K562 (cell line): ENCODE measurements at regions not wholly inside any gene's neighbourhood (a gene's known extent, or its start where the extent isn't known, plus 50 kb on each side); places are given as distances from the start of the nearest gene placed in this dataset.

Experiments
- ATAC-seq: fragments of 200-7000 bp; cut with Tn5 transposase; 3 replicates; pipeline ENCODE4 v1.9.1; 2020; ENCODE audit warnings: moderate library complexity
- BruUV-seq: library from RNA; stranded (reverse); fragments of 400-500 nt; replicated peaks from 2 replicates; lab custom pipeline; 2021; lab: Mats Ljungman, UMichigan
- CTCF ChIA-PET: fragments of 300-600 bp; formaldehyde crosslinking; extraction: SDS; loops from one replicate; lab custom pipeline; 2021; ENCODE audit warnings: low intra/inter-chr PET ratio; lab: Yijun Ruan, JAX
- POLR2A ChIA-PET: fragments of 300-600, 350-650 bp; sonication (Branson Sonifier 250); formaldehyde crosslinking; extraction: SDS; loops from one replicate; lab custom pipeline; 2021; ENCODE audit warnings: antibody characterized with exemption, inconsistent platforms; lab: Yijun Ruan, JAX
- DNase-seq, 4 experiments: peaks; one replicate each; pipeline versions ENCODE4 v3.0.0 to v3.0.0-alpha.2; 2011 to 2018; ENCODE audit warnings: low spot score in 3 of 4, mixed read lengths in 3 of 4; ENCODE audit errors: extremely low read depth in 1 of 4
- FAIRE-seq: peaks from 2 replicates; lab custom pipeline; 2011; peaks lifted over from hg19 to GRCh38; lab: Jason Lieb, UNC
- H2AFZ ChIP-seq: 2 replicates; pipeline ENCODE4 v1.6.0; 2011; ENCODE audit warnings: low read depth, low read length, control low read depth, inconsistent platforms
- H3K27ac ChIP-seq: fragments of 200-600 bp; 3 replicates; pipeline ENCODE4 v1.8.0; 2011; ENCODE audit warnings: low read depth, mild to moderate bottlenecking, control low read depth, inconsistent platforms, low read length, moderate library complexity, mixed read lengths; ENCODE audit errors: extremely low read depth
- H3K27me3 ChIP-seq, 2 experiments: fragments of 300-600 bp in 1 of 2; 2 replicates in 1 of 2; 3 replicates in 1 of 2; pipeline versions ENCODE4 v1.6.0 to v1.8.0; 2011; ENCODE audit warnings: inconsistent platforms in 2 of 2, low read length in 2 of 2, mild to moderate bottlenecking in 1 of 2, mixed read lengths in 1 of 2, moderate library complexity in 1 of 2; ENCODE audit not compliant: control insufficient read depth in 2 of 2, insufficient read depth in 2 of 2
- H3K36me3 ChIP-seq: fragments of 300-600 bp; 3 replicates; pipeline ENCODE4 v1.8.0; 2011; ENCODE audit warnings: mild to moderate bottlenecking, low read length, inconsistent platforms; ENCODE audit not compliant: control insufficient read depth, insufficient read depth
- H3K4me1 ChIP-seq, 2 experiments: fragments of 200-600 bp in 1 of 2; replicated peaks in 1 of 2; 2 replicates in 1 of 2; 3 replicates in 1 of 2; pipeline versions ENCODE4 v1.5.1 to v1.8.0; 2011; ENCODE audit warnings: inconsistent platforms in 2 of 2, low read length in 2 of 2, mild to moderate bottlenecking in 1 of 2, mixed read lengths in 1 of 2, moderate library complexity in 1 of 2; ENCODE audit not compliant: control insufficient read depth in 2 of 2, insufficient read depth in 2 of 2
- H3K4me2 ChIP-seq: 2 replicates; pipeline ENCODE4 v1.6.1; 2011; ENCODE audit warnings: low read length, control low read depth, inconsistent platforms, mixed read lengths; ENCODE audit not compliant: insufficient read depth
- H3K4me3 ChIP-seq: fragments of 200-600 bp; sonication (generic), shearing (Covaris generic); 2 replicates; pipeline ENCODE4 v1.5.1; 2016; ENCODE audit warnings: control low read depth, inconsistent platforms
- H3K79me2 ChIP-seq: fragments of 200-600 bp; 3 replicates; pipeline ENCODE4 v1.8.0; 2011; ENCODE audit warnings: low read length, inconsistent platforms; ENCODE audit not compliant: control insufficient read depth, insufficient read depth
- H3K9ac ChIP-seq, 2 experiments: 2 replicates each; pipeline versions ENCODE4 v1.6.0 to v1.6.1; 2011; ENCODE audit warnings: low read depth in 2 of 2, low read length in 2 of 2, control low read depth in 1 of 2, inconsistent platforms in 1 of 2, mild to moderate bottlenecking in 1 of 2, mixed read lengths in 1 of 2; ENCODE audit not compliant: insufficient read depth in 1 of 2
- H3K9me1 ChIP-seq: one replicate; pipeline ENCODE4 v1.6.0; 2011; ENCODE audit warnings: inconsistent platforms, mild to moderate bottlenecking, low read length, moderate library complexity; ENCODE audit not compliant: control insufficient read depth, insufficient read depth
- H3K9me3 ChIP-seq: replicated peaks from 2 replicates; pipeline ENCODE4 v1.5.1; 2011; ENCODE audit warnings: low read depth, low read length, inconsistent platforms; ENCODE audit not compliant: control insufficient read depth, insufficient read depth
- H4K20me1 ChIP-seq: replicated peaks from 2 replicates; pipeline ENCODE4 v1.6.1; 2011; ENCODE audit warnings: low read length, inconsistent platforms, mixed read lengths; ENCODE audit not compliant: control insufficient read depth, insufficient read depth
- GTF2B ChIP-seq: IDR thresholded peaks from 2 replicates; pipeline ENCODE4 v1.6.1; 2011; ENCODE audit not compliant: insufficient read length; ENCODE audit errors: extremely low read depth
- MCM5 ChIP-seq: fragments of 450-650 bp; IDR thresholded peaks from 2 replicates; pipeline ENCODE4 v1.6.1; 2016; ENCODE audit warnings: low read depth
- MTA3 ChIP-seq: fragments of 450-650 bp; formaldehyde crosslinking; IDR thresholded peaks from 2 replicates; pipeline ENCODE4 v1.6.1; 2017; ENCODE audit warnings: mild to moderate bottlenecking, borderline replicate concordance
- NCOA4 ChIP-seq: fragments of 450-650 bp; IDR thresholded peaks from 2 replicates; pipeline ENCODE4 v1.6.1; 2018; ENCODE audit warnings: mild to moderate bottlenecking; ENCODE audit not compliant: partially characterized antibody
- NFE2 ChIP-seq: IDR thresholded peaks from 2 replicates; pipeline ENCODE4 v1.6.1; 2014; ENCODE audit warnings: antibody characterized with exemption, low read depth
- STAT5B ChIP-seq: fragments of 250-450 bp; sonication (Bioruptor Pico); IDR thresholded peaks from 2 replicates; pipeline ENCODE4 v1.8.0; 2021; ENCODE audit warnings: mild to moderate bottlenecking, inconsistent platforms
- ZBTB34 ChIP-seq: fragments of 250-450 bp; sonication (Bioruptor Pico); IDR thresholded peaks from 2 replicates; pipeline ENCODE4 v1.8.0; 2021; ENCODE audit warnings: mild to moderate bottlenecking, moderate library complexity
- ZHX1 ChIP-seq: fragments of 150-350 bp; conservative IDR thresholded peaks from 2 replicates; pipeline ENCODE4 v1.6.1; 2014; ENCODE audit warnings: low read length
- ZNF175 ChIP-seq: fragments of 200-800 bp; sonication (Bioruptor generic); IDR thresholded peaks from 2 replicates; pipeline ENCODE4 v1.6.1; 2016; ENCODE audit warnings: low read depth, mild to moderate bottlenecking, missing genetic modification characterization, missing compliant biosample characterization
- ZNF224 ChIP-seq: sonication (generic); formaldehyde crosslinking; IDR thresholded peaks from 2 replicates; pipeline ENCODE4 v1.8.0; 2022; ENCODE audit warnings: mild to moderate bottlenecking, missing genetic modification reagents
- ZNF253 ChIP-seq: fragments of 250-450 bp; sonication (Bioruptor Pico); conservative IDR thresholded peaks from 2 replicates; pipeline ENCODE4 v1.6.1; 2021; ENCODE audit warnings: mild to moderate bottlenecking
- ZNF274 ChIP-seq: IDR thresholded peaks from 2 replicates; pipeline ENCODE4 v1.6.1; 2011; ENCODE audit warnings: low read depth, mild to moderate bottlenecking, low read length, moderate library complexity, borderline replicate concordance
- ZNF431 ChIP-seq: sonication (generic); formaldehyde crosslinking; IDR thresholded peaks from 2 replicates; pipeline ENCODE4 v1.8.0; 2022; ENCODE audit warnings: mild to moderate bottlenecking, missing genetic modification reagents
- ZNF707 ChIP-seq: fragments of 250-450 bp; sonication (Bioruptor Pico); conservative IDR thresholded peaks from 2 replicates; pipeline ENCODE4 v1.8.0; 2022; ENCODE audit warnings: inconsistent platforms, mild to moderate bottlenecking, moderate library complexity
- WGBS: fragments of 100-300 bp; shearing (Covaris generic); methylation state at CpG from one replicate; pipeline ENCODE4 v1.1.6; 2016; ENCODE audit warnings: low coverage, mixed read lengths; ENCODE audit not compliant: insufficient coverage; ENCODE audit errors: missing lambda C conversion rate; 5-methylcytosine and 5-hydroxymethylcytosine counted together
- in situ Hi-C: fragments of 300-500 bp; cut with MboI; formaldehyde crosslinking; loops from 4 replicates; pipeline ENCODE4 v1.15.0; 2018; ENCODE audit warnings: inconsistent platforms, mixed read lengths
- intact Hi-C: fragments of 100-400 bp; cut with micrococcal nuclease; formaldehyde crosslinking; loops from 2 replicates; pipeline ENCODE4 v1.14.2; 2022

GRCh38 chr3:189071446-189071845 is 100.3 kb upstream of the TPRG1 start:
- TF ChIP-seq ZNF431 (CRISPR knock-in tag) (no peak), STAT5B (CRISPR knock-in tag) (no peak), ZBTB34 (CRISPR knock-in tag) (no peak), ZNF274 (no peak), MCM5 (no peak), ZNF175 (no peak)
- Histone ChIP-seq H3K9me3 (no peaks in the 10 kb centered on the region), H3K27ac (no peak overlapping the region), H3K4me2 (no peak overlapping the region), H3K27me3 (no peaks in the 10 kb centered on the region), H3K79me2 (no peaks in the 10 kb centered on the region), H3K36me3 (no peaks in the 10 kb centered on the region), H3K4me3 (no peak overlapping the region), H3K9ac (no peak overlapping the region), H2AFZ (no peak overlapping the region), H3K4me1 (no peaks in the 10 kb centered on the region), H3K9me1 (no peaks in the 10 kb centered on the region), H4K20me1 (no peaks in the 10 kb centered on the region)
- ChIA-PET CTCF (no interaction called here), POLR2A (no interaction called here)
- in situ Hi-C loops (no loop called here), intact Hi-C loops (no loop called here)
- ATAC-seq (no peak), DNase-seq (no peak), FAIRE-seq (no peak)
- 0% methylated on average over 2 of the region's 2 CpGs for WGBS
- no TSS peak for BruUV-seq

GRCh38 chr3:189076449-189076848 is 95.3 kb upstream of the TPRG1 start:
- intact Hi-C loops, result no loop called here
- no peaks in the 10 kb centered on the region for H3K79me2 ChIP-seq
- no peak overlapping the region for H3K4me2 ChIP-seq
- ChIA-PET POLR2A (no interaction called here), CTCF (no interaction called here)
- no peak for FAIRE-seq
- no peak for ATAC-seq
- no peaks in the 10 kb centered on the region for H3K36me3 ChIP-seq
- no peak for DNase-seq
- no peaks in the 10 kb centered on the region for H4K20me1 ChIP-seq
- no TSS peak for BruUV-seq
- no peak overlapping the region for H2AFZ ChIP-seq
- H3K4me1 ChIP-seq, result no peaks in the 10 kb centered on the region
- no peak overlapping the region for H3K4me3 ChIP-seq
- H3K27me3 ChIP-seq, result no peaks in the 10 kb centered on the region
- H3K9me3 ChIP-seq, result no peaks in the 10 kb centered on the region
- no peaks in the 10 kb centered on the region for H3K9me1 ChIP-seq
- no peak overlapping the region for H3K27ac ChIP-seq
- in situ Hi-C loops, result no loop called here
- no peak overlapping the region for H3K9ac ChIP-seq
- WGBS, result 0% methylated on average over 1 of the region's 1 CpG
- no peak for TF ChIP-seq ZNF224 (CRISPR knock-in tag)
- TF ChIP-seq ZHX1, result no peak
- no peak for TF ChIP-seq ZNF253 (CRISPR knock-in tag)
- TF ChIP-seq NCOA4, result no peak
- no peak for TF ChIP-seq ZNF707
- TF ChIP-seq NFE2, result no peak
- no peak for TF ChIP-seq GTF2B
- no peak for TF ChIP-seq MTA3
